A549 (cell line): ENCODE measurements at regions not wholly inside any gene's neighbourhood (a gene's known extent, or its start where the extent isn't known, plus 50 kb on each side); places are given as distances from the start of the nearest gene placed in this dataset.

Source experiments
- CEBPB ChIP-seq, 2 experiments: fragments of >200 bp in 1 of 2; sonication (Bioruptor Twin) in 1 of 2; formaldehyde crosslinking in 1 of 2; IDR thresholded peaks; 2 replicates each; pipeline ENCODE4 v1.6.1; 2012 to 2016
- CTCF ChIP-seq: fragments of >200 bp; sonication (Bioruptor Twin); formaldehyde crosslinking; IDR thresholded peaks from 3 replicates; pipeline ENCODE4 v1.5.1; 2016
- E2F6 ChIP-seq: IDR thresholded peaks from 2 replicates; pipeline ENCODE4 v1.6.1; 2012; ENCODE audit warnings: low read depth, borderline replicate concordance
- ESRRA ChIP-seq: fragments of 150-350 bp; IDR thresholded peaks from 2 replicates; pipeline ENCODE4 v1.6.1; 2014; ENCODE audit warnings: mild to moderate bottlenecking, low read length, borderline replicate concordance
- FOSL2 ChIP-seq, 2 experiments: fragments of 450-650 bp in 1 of 2; fragments of >200 bp in 1 of 2; sonication (Bioruptor Twin) in 1 of 2; formaldehyde crosslinking; IDR thresholded peaks; 2 replicates each; pipeline versions ENCODE4 v1.5.0 to v1.6.1; 2016 to 2020; ENCODE audit warnings: mild to moderate bottlenecking in 1 of 2, moderate library complexity in 1 of 2
- HDAC2 ChIP-seq: fragments of 200-600 bp; sonication (generic); IDR thresholded peaks from 2 replicates; pipeline ENCODE4 v1.6.1; 2016
- HMGXB4 ChIP-seq: fragments of 250-450 bp; sonication (Bioruptor Pico); IDR thresholded peaks from 2 replicates; pipeline ENCODE4 v1.5.0; 2021; ENCODE audit warnings: mild to moderate bottlenecking, moderate library complexity, borderline replicate concordance
- SMC3 ChIP-seq: fragments of >200 bp; sonication (Bioruptor Twin); formaldehyde crosslinking; IDR thresholded peaks from 3 replicates; pipeline ENCODE4 v1.6.1; 2018; ENCODE audit warnings: inconsistent platforms
- ZFP36 ChIP-seq: fragments of 450-650 bp; IDR thresholded peaks from 2 replicates; pipeline ENCODE4 v1.6.1; 2014; ENCODE audit warnings: borderline replicate concordance; ENCODE audit not compliant: partially characterized antibody

GRCh38 chr7:142353147-142354060, 95.5 kb upstream of the PRSS58 start:
- no peak for TF ChIP-seq HDAC2
- no peak for TF ChIP-seq ZFP36
- no peak for TF ChIP-seq ESRRA
- no peak for TF ChIP-seq CEBPB (IDR thresholded peaks at IDR 0.05)
- no peak for TF ChIP-seq CTCF
- no peak for TF ChIP-seq E2F6
- TF ChIP-seq HMGXB4 (CRISPR knock-in tag), result no peak
- no peak for TF ChIP-seq FOSL2 (IDR thresholded peaks at IDR 0.05)
- TF ChIP-seq FOSL2 (CRISPR knock-in tag; IDR thresholded peaks at IDR 0.05), result no peak
- TF ChIP-seq SMC3, result no peak
